Endothelial cell of umbilical vein (primary cell): ENCODE measurements at regions not wholly inside any gene's neighbourhood (a gene's known extent, or its start where the extent isn't known, plus 50 kb on each side); places are given as distances from the start of the nearest gene placed in this dataset.

Experiments used
- BruUV-seq: library from RNA; stranded (reverse); fragments of 400-500 nt; replicated peaks from 2 replicates; lab custom pipeline; 2021; lab: Mats Ljungman, UMichigan
- CTCF ChIA-PET: fragments of 300-600, 350-600 bp; sonication (Branson Sonifier 250); formaldehyde crosslinking; loops from one replicate; lab custom pipeline; 2021; ENCODE audit warnings: antibody characterized with exemption, inconsistent platforms; lab: Charles Lee
- POLR2A ChIA-PET: fragments of 300-600, 350-600 bp; sonication (Branson Sonifier 250); formaldehyde crosslinking; loops from one replicate; lab custom pipeline; 2021; ENCODE audit warnings: antibody characterized with exemption, inconsistent platforms; lab: Charles Lee
- DNase-seq: peaks from one replicate; pipeline ENCODE4 v3.0.0-alpha.2; 2011; ENCODE audit warnings: low read depth, low spot score
- FAIRE-seq: peaks from 2 replicates; lab custom pipeline; 2011; peaks lifted over from hg19 to GRCh38; lab: Jason Lieb, UNC
- H2AFZ ChIP-seq: 2 replicates; pipeline ENCODE4 v1.6.0; 2012; ENCODE audit warnings: low read depth, low read length, control low read depth, inconsistent platforms
- H3K27ac ChIP-seq: 2 replicates; pipeline ENCODE4 v1.5.1; 2011; ENCODE audit warnings: low read depth, mild to moderate bottlenecking, control low read depth, low read length, moderate library complexity; ENCODE audit not compliant: insufficient read depth
- H3K27me3 ChIP-seq, 2 experiments: 2 replicates each; pipeline versions ENCODE4 v1.6.0 to v1.6.1; 2011; ENCODE audit warnings: low read length in 2 of 2, mixed read lengths in 1 of 2; ENCODE audit not compliant: control insufficient read depth in 2 of 2, insufficient read depth in 2 of 2
- H3K36me3 ChIP-seq, 2 experiments: 2 replicates in 1 of 2; 3 replicates in 1 of 2; pipeline ENCODE4 v1.5.1; 2011; ENCODE audit warnings: low read length in 2 of 2, mild to moderate bottlenecking in 1 of 2, moderate library complexity in 1 of 2; ENCODE audit not compliant: control insufficient read depth in 2 of 2, insufficient read depth in 2 of 2; ENCODE audit errors: extremely low read depth in 1 of 2
- H3K4me1 ChIP-seq: 3 replicates; pipeline ENCODE4 v1.5.1; 2011; ENCODE audit warnings: mild to moderate bottlenecking, low read length; ENCODE audit not compliant: control insufficient read depth, insufficient read depth; ENCODE audit errors: extremely low read depth
- H3K4me2 ChIP-seq: 2 replicates; pipeline ENCODE4 v1.6.1; 2011; ENCODE audit warnings: low read length, control low read depth, mixed read lengths; ENCODE audit not compliant: insufficient read depth
- H3K4me3 ChIP-seq, 3 experiments: fragments of 200-600 bp in 1 of 3; sonication (generic), shearing (Covaris generic) in 1 of 3; replicated peaks in 1 of 3; 2 replicates each; pipeline ENCODE4 v1.5.1; 2011 to 2016; ENCODE audit warnings: control low read depth in 3 of 3, low read length in 3 of 3, mild to moderate bottlenecking in 2 of 3, inconsistent platforms in 1 of 3, low read depth in 1 of 3, moderate library complexity in 1 of 3; ENCODE audit not compliant: insufficient read depth in 1 of 3
- H3K79me2 ChIP-seq: 2 replicates; pipeline ENCODE4 v1.6.0; 2012; ENCODE audit warnings: low read length, inconsistent platforms; ENCODE audit not compliant: control insufficient read depth, insufficient read depth
- H3K9ac ChIP-seq: replicated peaks from 2 replicates; pipeline ENCODE3; 2011; ENCODE audit warnings: low read length, control low read depth; ENCODE audit not compliant: insufficient read depth; ENCODE audit errors: extremely low read depth
- H3K9me1 ChIP-seq: replicated peaks from 3 replicates; pipeline ENCODE4 v1.6.0; 2011; ENCODE audit warnings: mild to moderate bottlenecking, low read length; ENCODE audit not compliant: control insufficient read depth, insufficient read depth; ENCODE audit errors: extremely low read depth
- H3K9me3 ChIP-seq: replicated peaks from 2 replicates; pipeline ENCODE4 v1.5.1; 2012; ENCODE audit warnings: low read length, inconsistent platforms; ENCODE audit not compliant: control insufficient read depth, insufficient read depth
- H4K20me1 ChIP-seq: replicated peaks from 2 replicates; pipeline ENCODE3; 2011; ENCODE audit warnings: mild to moderate bottlenecking, low read length; ENCODE audit not compliant: control insufficient read depth, insufficient read depth; ENCODE audit errors: extremely low read depth
- CTCF ChIP-seq, 2 donors: IDR thresholded peaks; 1 replicate in 1 of 2; 2 replicates in 1 of 2; pipeline ENCODE4 v1.5.1; 2011; ENCODE audit warnings: low read length in 2 of 2, mild to moderate bottlenecking in 2 of 2, moderate library complexity in 2 of 2, control low read depth in 1 of 2, inconsistent platforms in 1 of 2, low read depth in 1 of 2; ENCODE audit not compliant: insufficient read depth in 1 of 2; ENCODE audit errors: extremely low read depth in 1 of 2
- EZH2 ChIP-seq: IDR thresholded peaks from 2 replicates; pipeline ENCODE4 v1.6.1; 2012; ENCODE audit warnings: borderline replicate concordance, low read depth, mild to moderate bottlenecking, moderate library complexity, low read length, inconsistent platforms; ENCODE audit not compliant: severe bottlenecking
- FOS ChIP-seq: IDR thresholded peaks from 2 replicates; pipeline ENCODE4 v1.6.1; 2011; ENCODE audit warnings: mild to moderate bottlenecking, low read length, moderate library complexity, borderline replicate concordance; ENCODE audit not compliant: insufficient read depth
- GATA2 ChIP-seq: IDR thresholded peaks from 2 replicates; pipeline ENCODE4 v1.7.0; 2011; ENCODE audit warnings: low read depth, mild to moderate bottlenecking, moderate library complexity, mixed read lengths, low read length; ENCODE audit not compliant: insufficient read length, insufficient read depth
- JUN ChIP-seq: IDR thresholded peaks from 2 replicates; pipeline ENCODE4 v1.6.1; 2011; ENCODE audit warnings: borderline replicate concordance, low read depth; ENCODE audit not compliant: insufficient read length, insufficient read depth
- MYC ChIP-seq: IDR thresholded peaks from one replicate; pipeline ENCODE4 v1.6.1; 2011; ENCODE audit warnings: mild to moderate bottlenecking, low read depth, low read length
- POLR2A ChIP-seq: IDR thresholded peaks from 2 replicates; pipeline ENCODE4 v1.6.1; 2012; ENCODE audit warnings: low read depth, mild to moderate bottlenecking, control low read depth, low read length
- POLR2AphosphoS5 ChIP-seq: IDR thresholded peaks from 2 replicates; pipeline ENCODE4 v1.6.1; 2012; ENCODE audit warnings: low read depth, mild to moderate bottlenecking, control low read depth, low read length, moderate library complexity; ENCODE audit not compliant: insufficient read depth
- dilution Hi-C: fragments of 300-500 bp; cut with MboI; formaldehyde crosslinking; loops from one replicate; pipeline ENCODE4 v1.15.0; 2019; ENCODE audit warnings: low sequenced_read_pairs; ENCODE audit not compliant: extremely low pct_ligation_motif_present
- intact Hi-C: fragments of 100-400 bp; cut with micrococcal nuclease; formaldehyde crosslinking; loops from one replicate; pipeline ENCODE4 v1.10.0; 2022
- TF ChIP-seq, protein P1 (sequence below): IDR thresholded peaks from 2 replicates; pipeline ENCODE4 v1.6.1; 2011; ENCODE audit not compliant: insufficient read depth, insufficient read length

DNA sequence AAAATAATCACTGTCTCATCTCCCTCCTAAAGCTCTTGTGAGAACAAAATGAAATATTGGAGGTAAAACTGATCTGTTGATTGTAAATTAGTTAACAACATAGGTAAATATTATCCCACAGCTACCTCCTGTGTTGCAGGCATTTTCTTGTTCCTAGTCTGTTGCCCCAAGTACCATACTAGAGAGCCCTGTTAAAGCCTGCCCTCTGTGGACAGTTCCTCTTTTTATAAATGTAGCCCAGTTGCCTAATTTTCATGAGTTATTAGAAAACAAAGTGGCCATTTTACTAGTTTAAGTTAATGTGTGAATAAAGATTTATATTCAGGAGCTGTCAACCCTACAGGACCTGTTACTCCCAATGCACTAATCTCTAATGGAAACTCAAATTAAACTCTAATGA lies 180.0 kb upstream of the KCND3 start:
- H3K4me3 ChIP-seq: no peak overlapping the region
- intact Hi-C loops (no loop called here), dilution Hi-C loops (no loop called here)
- TF ChIP-seq JUN: no peak
- no peak for TF ChIP-seq POLR2AphosphoS5
- no peak for TF ChIP-seq EZH2
- no peak for TF ChIP-seq POLR2A
- TF ChIP-seq MYC: no peak
- no peak for TF ChIP-seq FOS
- no peak for TF ChIP-seq GATA2
- TF ChIP-seq CTCF (IDR thresholded peaks at IDR 0.05; ENCODE audit: extremely low read depth in 1 of 2, insufficient read depth in 1 of 2, low read depth in 1 of 2, low read length in 2 of 2): no peak
- TF ChIP-seq, protein P1, sequence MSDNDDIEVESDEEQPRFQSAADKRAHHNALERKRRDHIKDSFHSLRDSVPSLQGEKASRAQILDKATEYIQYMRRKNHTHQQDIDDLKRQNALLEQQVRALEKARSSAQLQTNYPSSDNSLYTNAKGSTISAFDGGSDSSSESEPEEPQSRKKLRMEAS: no peak
- DNase-seq (no peak), FAIRE-seq (no peak)
- no peak overlapping the region for H3K4me2 ChIP-seq
- H3K9ac ChIP-seq: no peak overlapping the region
- H3K27ac ChIP-seq: no peak overlapping the region
- H3K9me3 ChIP-seq: no peaks in the 10 kb centered on the region
- no peaks in the 10 kb centered on the region for H3K36me3 ChIP-seq
- no peaks in the 10 kb centered on the region for H3K79me2 ChIP-seq
- POLR2A ChIA-PET: no interaction called here
- CTCF ChIA-PET: no interaction called here
- no peaks in the 10 kb centered on the region for H3K27me3 ChIP-seq
- no peaks in the 10 kb centered on the region for H4K20me1 ChIP-seq
- BruUV-seq: no TSS peak
- H3K4me1 ChIP-seq: no peaks in the 10 kb centered on the region
- H2AFZ ChIP-seq: no peak overlapping the region
- H3K9me1 ChIP-seq: no peaks in the 10 kb centered on the region
